ENCODE measurements at regions not wholly inside any gene's neighbourhood (a gene's known extent, or its start where the extent isn't known, plus 50 kb on each side); places are given as distances from the start of the nearest gene placed in this dataset.

DNA sequence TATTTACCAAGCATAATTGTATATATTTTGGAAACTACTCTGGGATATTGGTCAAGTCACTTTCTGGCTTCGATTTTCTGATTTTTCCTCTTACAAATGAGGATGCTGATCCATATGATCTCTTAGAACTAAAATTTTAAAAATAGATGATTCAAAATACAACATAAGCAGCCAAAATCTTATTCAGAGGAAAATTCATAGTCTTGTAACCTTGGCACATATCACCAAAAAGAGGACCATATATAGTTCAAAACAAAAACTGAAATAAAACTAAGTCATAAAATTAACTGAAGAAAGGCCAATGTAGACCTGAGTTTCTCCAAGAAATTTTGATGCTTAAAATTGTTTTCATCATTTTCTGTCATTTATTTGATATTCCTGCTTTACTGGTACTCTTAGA is 768.3 kb downstream of the SORCS3 start:
- TF ChIP-seq CTCF (IDR thresholded peaks at IDR 0.05; ENCODE audit: insufficient read depth, missing control alignments): no peak
- DNase-seq (ENCODE audit: insufficient read length, low spot score) (no peak), FAIRE-seq (no peak)

DNA sequence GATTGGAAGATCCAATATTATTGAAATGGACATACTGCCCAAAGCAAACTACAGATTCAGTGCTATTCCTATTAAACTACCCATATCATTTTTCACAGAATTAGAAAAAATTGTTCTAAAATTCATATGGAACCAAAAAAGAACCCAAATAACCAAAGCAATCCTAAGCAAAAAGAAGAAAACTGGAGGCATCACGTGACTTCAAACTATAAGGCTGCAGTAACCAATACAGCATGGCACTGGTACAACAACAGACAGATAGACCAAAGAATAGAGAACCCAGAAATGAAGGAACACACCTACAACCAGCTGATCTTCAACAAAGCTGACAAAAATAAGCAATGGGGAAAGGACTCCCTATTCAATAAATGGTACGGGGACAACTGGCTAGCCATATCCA is 765.4 kb downstream of the SORCS3 start:
- TF ChIP-seq CTCF (IDR thresholded peaks at IDR 0.05; ENCODE audit: insufficient read depth, missing control alignments): no peak

GRCh38 chr10:105398202-105398601 is 757.1 kb downstream of the SORCS3 start:
- no peak for TF ChIP-seq CTCF (IDR thresholded peaks at IDR 0.05; ENCODE audit: insufficient read depth, missing control alignments)
- no peak for DNase-seq (ENCODE audit: insufficient read length, low spot score)
- FAIRE-seq: no peak

More for the DNA sequence above, 765.4 kb downstream of the SORCS3 start:
- DNase-seq (ENCODE audit: insufficient read length, low spot score) (no peak), FAIRE-seq (no peak)

- no peak for DNase-seq (ENCODE audit: insufficient read length, low spot score)
- FAIRE-seq: no peak
- no peak for TF ChIP-seq CTCF (IDR thresholded peaks at IDR 0.05; ENCODE audit: insufficient read depth, missing control alignments)
These were observed 750.7 kb downstream of the SORCS3 start for GRCh38 chr10:105391670-105392351.

DNA sequence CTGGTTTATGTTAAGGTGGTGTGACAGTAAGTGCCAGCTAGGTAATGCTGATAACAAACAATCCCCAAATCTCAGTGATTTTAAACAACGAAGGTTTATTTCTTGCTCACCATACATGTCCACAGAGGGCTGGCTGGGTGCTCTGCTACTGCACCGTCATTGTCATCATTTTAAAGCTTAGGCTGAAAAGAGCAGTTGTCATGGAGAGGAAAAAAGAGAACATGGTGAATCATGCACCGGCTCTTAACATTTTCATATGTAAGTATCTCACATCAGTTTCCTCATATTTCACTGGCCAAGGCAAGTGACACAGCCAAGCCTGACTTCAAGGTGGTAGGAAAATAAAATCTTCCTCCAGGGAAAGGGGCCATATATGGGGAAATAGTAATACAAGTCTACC is 746.9 kb downstream of the SORCS3 start:
- DNase-seq (ENCODE audit: insufficient read length, low spot score): no peak
- no peak for TF ChIP-seq CTCF (IDR thresholded peaks at IDR 0.05; ENCODE audit: insufficient read depth, missing control alignments)
- no peak for FAIRE-seq

DNA sequence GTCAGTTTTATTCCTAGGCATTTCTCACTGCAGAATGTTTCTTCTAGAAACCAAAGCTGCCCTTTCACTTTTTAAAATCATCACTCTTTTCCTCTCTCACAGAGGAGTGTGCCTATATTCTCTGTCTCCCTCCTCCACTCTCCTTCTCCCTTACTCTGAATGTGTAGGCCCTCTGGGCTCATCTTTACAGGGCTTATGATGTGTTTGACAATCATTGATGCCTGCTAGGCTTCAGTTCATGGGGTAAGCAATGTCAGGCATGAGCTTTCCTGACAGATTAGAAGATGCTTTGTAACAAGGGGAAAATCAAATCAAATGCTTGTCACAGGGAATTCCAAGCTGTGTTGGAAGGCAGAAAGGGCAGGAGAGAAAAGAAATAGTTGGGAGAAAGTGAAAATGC is 742.9 kb downstream of the SORCS3 start:
- FAIRE-seq: no peak
- TF ChIP-seq CTCF (IDR thresholded peaks at IDR 0.05; ENCODE audit: insufficient read depth, missing control alignments): no peak
- no peak for DNase-seq (ENCODE audit: insufficient read length, low spot score)

GRCh38 chr10:105370692-105371091 is 729.6 kb downstream of the SORCS3 start:
- no peak for DNase-seq (ENCODE audit: insufficient read length, low spot score)
- FAIRE-seq: no peak
- TF ChIP-seq CTCF (IDR thresholded peaks at IDR 0.05; ENCODE audit: insufficient read depth, missing control alignments): no peak
